ENCODE measurements at regions not wholly inside any gene's neighbourhood (a gene's known extent, or its start where the extent isn't known, plus 50 kb on each side); places are given as distances from the start of the nearest gene placed in this dataset.

DNA sequence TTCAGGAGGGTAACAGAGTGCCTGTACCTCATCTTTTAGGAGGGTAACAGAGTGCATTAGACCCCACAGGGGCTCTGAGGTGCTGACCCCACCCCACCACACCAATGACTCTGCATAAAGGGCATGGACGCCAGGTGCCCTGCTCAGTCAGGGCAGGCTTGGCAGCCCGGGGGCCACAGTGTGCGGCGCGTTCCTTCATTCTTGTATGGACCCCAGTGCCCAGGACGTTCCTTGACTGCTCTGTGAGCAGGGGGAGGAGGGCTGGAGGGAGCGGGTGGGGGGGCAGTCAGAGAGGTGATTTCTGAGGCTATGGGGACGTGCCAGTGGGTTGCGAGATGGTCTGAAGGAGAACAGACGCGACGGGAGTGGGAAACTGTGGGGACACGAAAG lies 168.7 kb upstream of the NCK2 start:
- TF ChIP-seq CTCF (IDR thresholded peaks at IDR 0.05 in 2 of 3, conservative IDR thresholded peaks at IDR 0.05 in 1 of 3; ENCODE audit: borderline replicate concordance in 1 of 3, insufficient read depth in 1 of 3, low read depth in 2 of 3, low read length in 2 of 3) (no peak), RAD21 (IDR thresholded peaks at IDR 0.05; ENCODE audit: low read depth) (no peak), POLR2A (IDR thresholded peaks at IDR 0.05; ENCODE audit: borderline replicate concordance, extremely low read depth, insufficient read depth, insufficient read length) (no peak), CEBPB (IDR thresholded peaks at IDR 0.05; ENCODE audit: low read depth) (no peak), TCF7L2 (IDR thresholded peaks at IDR 0.05; ENCODE audit: borderline replicate concordance, extremely low read depth, insufficient read depth, insufficient read length) (no peak), REST (IDR thresholded peaks at IDR 0.05; ENCODE audit: low read depth) (no peak)
- TF ChIP-seq, protein P1, sequence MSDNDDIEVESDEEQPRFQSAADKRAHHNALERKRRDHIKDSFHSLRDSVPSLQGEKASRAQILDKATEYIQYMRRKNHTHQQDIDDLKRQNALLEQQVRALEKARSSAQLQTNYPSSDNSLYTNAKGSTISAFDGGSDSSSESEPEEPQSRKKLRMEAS (IDR thresholded peaks at IDR 0.05), result no peak
- TF ChIP-seq, protein P2, sequence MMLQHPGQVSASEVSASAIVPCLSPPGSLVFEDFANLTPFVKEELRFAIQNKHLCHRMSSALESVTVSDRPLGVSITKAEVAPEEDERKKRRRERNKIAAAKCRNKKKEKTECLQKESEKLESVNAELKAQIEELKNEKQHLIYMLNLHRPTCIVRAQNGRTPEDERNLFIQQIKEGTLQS (IDR thresholded peaks at IDR 0.05), result no peak

All from HCT116 (cell line).